IMR-90 (cell line): ENCODE measurements at regions not wholly inside any gene's neighbourhood (a gene's known extent, or its start where the extent isn't known, plus 50 kb on each side); places are given as distances from the start of the nearest gene placed in this dataset.

ENCODE experiments used
- ATAC-seq: fragments of 200-7000 bp; cut with Tn5 transposase; 2 replicates; pipeline ENCODE4 v1.9.1; 2020; ENCODE audit warnings: low read depth, mild to moderate bottlenecking, moderate library complexity
- BruUV-seq: library from RNA; stranded (reverse); fragments of 400-500 nt; replicated peaks from 2 replicates; lab custom pipeline; 2021; lab: Mats Ljungman, UMichigan
- CTCF ChIA-PET: fragments of 300-600 bp; formaldehyde crosslinking; extraction: SDS; loops from one replicate; lab custom pipeline; 2021; ENCODE audit warnings: antibody characterized with exemption; lab: Yijun Ruan, JAX
- POLR2A ChIA-PET: fragments of 300-600 bp; sonication (Branson Sonifier 250); formaldehyde crosslinking; loops from one replicate; lab custom pipeline; 2022; ENCODE audit warnings: antibody characterized with exemption; ENCODE audit not compliant: unreplicated experiment; lab: Charles Lee
- DNase-seq: peaks from one replicate; pipeline ENCODE4 v3.0.0; 2013
- H2AFZ ChIP-seq: replicated peaks from 2 replicates; pipeline ENCODE3; 2013; ENCODE audit warnings: low read length, mild to moderate bottlenecking; ENCODE audit not compliant: poor library complexity
- H2AK5ac ChIP-seq: 2 replicates; pipeline ENCODE4 v1.6.1; 2013; ENCODE audit warnings: low read depth, low read length, inconsistent platforms
- H2AK9ac ChIP-seq: replicated peaks from 2 replicates; pipeline ENCODE3; 2013; ENCODE audit warnings: mild to moderate bottlenecking, low read depth, low read length, moderate library complexity; ENCODE audit not compliant: poor library complexity
- H2BK120ac ChIP-seq: 2 replicates; pipeline ENCODE4 v1.6.1; 2013; ENCODE audit warnings: low read depth, low read length, inconsistent platforms
- H2BK15ac ChIP-seq: 3 replicates; pipeline ENCODE4 v1.6.1; 2013; ENCODE audit warnings: low read depth, low read length, inconsistent platforms
- H2BK20ac ChIP-seq: 2 replicates; pipeline ENCODE4 v1.6.1; 2013; ENCODE audit warnings: low read depth, mild to moderate bottlenecking, inconsistent platforms, low read length, moderate library complexity
- H2BK5ac ChIP-seq: 2 replicates; pipeline ENCODE4 v1.6.1; 2013; ENCODE audit warnings: mild to moderate bottlenecking, low read depth, low read length, inconsistent platforms; ENCODE audit not compliant: poor library complexity, severe bottlenecking
- H3K14ac ChIP-seq: replicated peaks from 2 replicates; pipeline ENCODE4 v1.6.1; 2013; ENCODE audit warnings: low read depth, low read length, inconsistent platforms
- H3K18ac ChIP-seq: 2 replicates; pipeline ENCODE4 v1.6.1; 2013; ENCODE audit warnings: low read depth, low read length, control low read depth
- H3K23ac ChIP-seq: 2 replicates; pipeline ENCODE4 v1.6.1; 2013; ENCODE audit warnings: low read depth, low read length, inconsistent platforms
- H3K27ac ChIP-seq: 2 replicates; pipeline ENCODE4 v1.5.1; 2013; ENCODE audit warnings: mild to moderate bottlenecking, control low read depth, low read length; ENCODE audit not compliant: insufficient read depth
- H3K27me3 ChIP-seq: 2 replicates; pipeline ENCODE4 v1.6.1; 2013; ENCODE audit warnings: low read length; ENCODE audit not compliant: control insufficient read depth, insufficient read depth
- H3K36me3 ChIP-seq: 2 replicates; pipeline ENCODE4 v1.6.1; 2013; ENCODE audit warnings: low read length, mixed read lengths; ENCODE audit not compliant: control insufficient read depth, insufficient read depth
- H3K4ac ChIP-seq: 2 replicates; pipeline ENCODE4 v1.6.1; 2013; ENCODE audit warnings: low read depth, low read length, inconsistent platforms
- H3K4me1 ChIP-seq: 2 replicates; pipeline ENCODE4 v1.6.1; 2013; ENCODE audit warnings: low read length, mixed read lengths; ENCODE audit not compliant: control insufficient read depth, insufficient read depth
- H3K4me2 ChIP-seq: 2 replicates; pipeline ENCODE4 v1.6.1; 2013; ENCODE audit warnings: low read depth, mild to moderate bottlenecking, control low read depth, low read length, moderate library complexity
- H3K4me3 ChIP-seq: 2 replicates; pipeline ENCODE4 v1.5.1; 2013; ENCODE audit warnings: low read depth, mild to moderate bottlenecking, control low read depth, low read length, moderate library complexity; ENCODE audit not compliant: insufficient read depth
- H3K56ac ChIP-seq: 2 replicates; pipeline ENCODE4 v1.6.1; 2013; ENCODE audit warnings: low read length, inconsistent platforms; ENCODE audit not compliant: insufficient read depth; ENCODE audit errors: extremely low read depth
- H3K79me1 ChIP-seq, 2 experiments: 2 replicates each; pipeline ENCODE4 v1.6.1; 2013; ENCODE audit warnings: low read length in 2 of 2, inconsistent platforms in 1 of 2, low read depth in 1 of 2
- H3K9ac ChIP-seq: 2 replicates; pipeline ENCODE4 v1.6.1; 2013; ENCODE audit warnings: low read depth, low read length, control low read depth
- H3K9me1 ChIP-seq: 2 replicates; pipeline ENCODE4 v1.6.1; 2013; ENCODE audit warnings: low read length, inconsistent platforms; ENCODE audit not compliant: insufficient read depth
- H3K9me3 ChIP-seq: 2 replicates; pipeline ENCODE4 v1.6.1; 2013; ENCODE audit warnings: low read length; ENCODE audit not compliant: control insufficient read depth, insufficient read depth
- H4K20me1 ChIP-seq: 2 replicates; pipeline ENCODE4 v1.6.1; 2013; ENCODE audit warnings: low read length, inconsistent platforms; ENCODE audit not compliant: insufficient read depth
- H4K5ac ChIP-seq: 2 replicates; pipeline ENCODE4 v1.6.1; 2013; ENCODE audit warnings: mild to moderate bottlenecking, low read depth, low read length, control low read depth
- H4K8ac ChIP-seq, 2 experiments: 2 replicates each; pipeline ENCODE4 v1.6.1; 2013; ENCODE audit warnings: low read depth in 2 of 2, low read length in 2 of 2, control low read depth in 1 of 2, inconsistent platforms in 1 of 2
- H4K91ac ChIP-seq: 2 replicates; pipeline ENCODE4 v1.6.1; 2013; ENCODE audit warnings: low read depth, low read length, inconsistent platforms; ENCODE audit not compliant: insufficient read depth
- CEBPB ChIP-seq: IDR thresholded peaks from 2 replicates; pipeline ENCODE4 v1.6.1; 2012; ENCODE audit warnings: low read depth, low read length, improper control_type of control experiment
- MAFK ChIP-seq: IDR thresholded peaks from 2 replicates; pipeline ENCODE4 v1.6.1; 2012; ENCODE audit warnings: low read depth, low read length, improper control_type of control experiment
- RAD21 ChIP-seq: IDR thresholded peaks from 2 replicates; pipeline ENCODE4 v1.6.1; 2012; ENCODE audit warnings: low read length, improper control_type of control experiment
- SMC3 ChIP-seq: fragments of 150-350 bp; IDR thresholded peaks from 2 replicates; pipeline ENCODE4 v1.6.1; 2016; ENCODE audit warnings: low read depth, mild to moderate bottlenecking, antibody characterized with exemption, low read length, moderate library complexity
- WGBS, 2 experiments: methylation state at CpG; one replicate each; pipeline versions ENCODE4 v1.1.5 to v1.1.7; 2013; ENCODE audit warnings: missing lambda C conversion rate in 2 of 2; ENCODE audit not compliant: insufficient read length in 1 of 2; ENCODE audit errors: extremely low coverage in 2 of 2; 5-methylcytosine and 5-hydroxymethylcytosine counted together
- dilution Hi-C: fragments of 300-500 bp; cut with HindIII; formaldehyde crosslinking; loops from one replicate; pipeline ENCODE4 v1.14.3; 2018; ENCODE audit warnings: low sequenced_read_pairs; ENCODE audit not compliant: unreplicated experiment
- in situ Hi-C: fragments of 300-500 bp; cut with MboI; formaldehyde crosslinking; loops from 3 replicates; pipeline ENCODE4 v1.14.3; 2019; ENCODE audit warnings: low sequenced_read_pairs, inconsistent platforms, mixed read lengths
- intact Hi-C: fragments of 100-400 bp; cut with micrococcal nuclease; formaldehyde crosslinking; loops from 2 replicates; pipeline ENCODE4 v1.10.0; 2022
- TF ChIP-seq, protein P1 (sequence below): fragments of 150-350 bp; IDR thresholded peaks from 2 replicates; pipeline ENCODE4 v1.6.1; 2016; ENCODE audit warnings: low read depth, mild to moderate bottlenecking, low read length, moderate library complexity, borderline replicate concordance

DNA sequence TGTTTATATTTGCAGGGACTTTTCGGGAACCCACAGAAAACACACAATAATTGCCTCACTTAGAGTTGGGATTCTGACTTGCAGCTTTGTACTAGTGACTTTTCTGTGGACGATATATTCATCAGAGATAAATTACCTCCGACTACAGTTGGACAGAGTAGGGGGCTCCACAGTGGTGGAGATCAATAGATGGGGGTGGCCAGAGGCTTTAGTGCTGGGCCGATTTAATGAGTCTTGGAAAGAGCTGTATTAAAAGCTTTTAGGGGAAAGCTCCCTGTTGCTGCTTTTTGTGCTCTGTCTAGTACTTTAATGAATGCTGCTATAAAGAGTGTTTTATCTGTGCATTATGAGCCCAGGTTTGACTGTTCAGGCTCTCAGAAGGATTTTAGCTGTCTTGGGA lies 359.2 kb upstream of the DPYD start:
- POLR2A ChIA-PET, result no interaction called here
- Histone ChIP-seq H2BK120ac (no peak overlapping the region), H3K79me1 (no peaks in the 10 kb centered on the region), H3K4ac (no peak overlapping the region), H3K9me1 (no peaks in the 10 kb centered on the region), H3K4me2 (no peak overlapping the region), H3K36me3 (no peaks in the 10 kb centered on the region), H3K27me3 (no peaks in the 10 kb centered on the region), H3K4me1 (peaks cover 2% of the 10 kb centered on the region), H3K4me3 (no peak overlapping the region), H3K18ac (no peak overlapping the region), H2BK5ac (no peak overlapping the region), H4K8ac (no peak overlapping the region), H3K9me3 (no peaks in the 10 kb centered on the region), H2BK20ac (no peak overlapping the region), H2BK15ac (no peak overlapping the region), H2AK9ac (no peak overlapping the region), H3K14ac (no peak overlapping the region), H4K5ac (no peak overlapping the region), H3K23ac (no peak overlapping the region), H2AFZ (no peak overlapping the region), H4K91ac (no peak overlapping the region), H2AK5ac (no peak overlapping the region), H4K20me1 (no peaks in the 10 kb centered on the region), H3K9ac (no peak overlapping the region), H3K56ac (no peak overlapping the region), H3K27ac (no peak overlapping the region)
- BruUV-seq, result no TSS peak
- no peak for ATAC-seq
- intact Hi-C loops, result no loop called here
- no CpG with 5 or more reads among the region's 4 CpGs for WGBS, 2 experiments
- TF ChIP-seq CEBPB, result no peak
- TF ChIP-seq RAD21, result no peak
- TF ChIP-seq SMC3, result no peak
- TF ChIP-seq, protein P1, sequence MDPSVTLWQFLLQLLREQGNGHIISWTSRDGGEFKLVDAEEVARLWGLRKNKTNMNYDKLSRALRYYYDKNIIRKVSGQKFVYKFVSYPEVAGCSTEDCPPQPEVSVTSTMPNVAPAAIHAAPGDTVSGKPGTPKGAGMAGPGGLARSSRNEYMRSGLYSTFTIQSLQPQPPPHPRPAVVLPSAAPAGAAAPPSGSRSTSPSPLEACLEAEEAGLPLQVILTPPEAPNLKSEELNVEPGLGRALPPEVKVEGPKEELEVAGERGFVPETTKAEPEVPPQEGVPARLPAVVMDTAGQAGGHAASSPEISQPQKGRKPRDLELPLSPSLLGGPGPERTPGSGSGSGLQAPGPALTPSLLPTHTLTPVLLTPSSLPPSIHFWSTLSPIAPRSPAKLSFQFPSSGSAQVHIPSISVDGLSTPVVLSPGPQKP, result no peak
- TF ChIP-seq MAFK, result no peak
- DNase-seq, result no peak
- in situ Hi-C loops, result no loop called here
- CTCF ChIA-PET, result interaction anchor here (0.7 to 1.3 kb wide), 2 partner anchors 13 to 77 kb away, joined by 3 read pairs; no protein-coding TSS in a partner anchor
- dilution Hi-C loops, result no loop called here
